ENCODE measurements at regions not wholly inside any gene's neighbourhood (a gene's known extent, or its start where the extent isn't known, plus 50 kb on each side); places are given as distances from the start of the nearest gene placed in this dataset.

DNA sequence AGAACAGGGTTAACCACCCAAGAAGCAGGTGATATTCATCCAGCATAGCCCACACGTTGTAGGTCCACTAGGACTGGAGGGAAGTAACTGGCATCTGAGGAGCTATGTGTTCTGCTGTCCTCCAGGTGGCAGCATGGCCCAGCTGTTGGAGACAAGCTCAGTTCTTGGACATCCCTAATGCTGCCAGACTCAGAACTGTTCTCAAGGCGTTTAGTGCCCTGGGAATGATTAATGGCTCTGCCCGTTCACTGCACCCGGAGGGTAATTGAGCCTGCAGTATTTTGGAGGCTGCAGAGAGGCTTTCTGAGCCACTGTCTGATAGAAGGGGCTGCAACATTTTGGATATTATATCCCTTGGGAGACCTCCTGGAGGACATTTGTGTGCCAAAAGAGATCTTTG lies 521.3 kb upstream of the SEMA6D start:
- Histone ChIP-seq H3K4me3 (ENCODE audit: extremely low read depth in 1 of 4, insufficient read depth in 2 of 4, low read depth in 3 of 4, low read length in 4 of 4) (peak overlapping the region in 1 of 4 experiments; percentile 10; a peak in 1 of 8 replicates), H2BK20ac (ENCODE audit: low read length) (no peak overlapping the region), H4K91ac (replicated peaks; ENCODE audit: insufficient read length, low read length) (no peak overlapping the region), H3K27me3 (replicated peaks in 1 of 4; ENCODE audit: control insufficient read depth in 3 of 4, extremely low read depth in 1 of 4, insufficient read depth in 3 of 4, low read length in 3 of 4) (no peaks in the 10 kb centered on the region; a peak in 2 of 7 replicates), H3K4ac (replicated peaks; ENCODE audit: insufficient read length, low read depth, low read length) (no peak overlapping the region), H2BK15ac (ENCODE audit: low read length) (no peak overlapping the region), H3K4me1 (replicated peaks in 1 of 4; ENCODE audit: control insufficient read depth in 3 of 4, insufficient read depth in 4 of 4, low read length in 3 of 4) (peaks cover 0 to 9% (median 1%) of the 10 kb centered on the region in 4 experiments; a peak in 3 of 7 replicates), H3K9ac (replicated peaks in 1 of 4; ENCODE audit: extremely low read depth in 1 of 4, low read depth in 3 of 4, low read length in 3 of 4) (no peak overlapping the region), H4K20me1 (replicated peaks in 1 of 2; ENCODE audit: control insufficient read depth in 1 of 2, insufficient read depth in 2 of 2, low read length in 2 of 2) (no peaks in the 10 kb centered on the region), H4K8ac (ENCODE audit: extremely low read depth, insufficient read depth, low read length) (no peak overlapping the region), H3K79me1 (ENCODE audit: low read depth, low read length) (no peaks in the 10 kb centered on the region), H2BK120ac (replicated peaks; ENCODE audit: low read depth, low read length) (no peak overlapping the region), H3K14ac (ENCODE audit: insufficient read length) (no peak overlapping the region), H3K36me3 (ENCODE audit: control insufficient read depth in 2 of 4, insufficient read depth in 4 of 4, low read length in 3 of 4) (no peaks in the 10 kb centered on the region), H2AFZ (ENCODE audit: low read length) (no peak overlapping the region), H2BK12ac (ENCODE audit: low read depth, low read length) (no peak overlapping the region), H3K4me2 (ENCODE audit: insufficient read depth in 1 of 2, low read depth in 2 of 2, low read length in 2 of 2) (peak overlapping the region in 1 of 2 experiments; percentile 20; a peak in 1 of 4 replicates), H3K23ac (ENCODE audit: insufficient read length) (no peak overlapping the region), H3K27ac (ENCODE audit: low read depth, low read length) (no peak overlapping the region), H3K79me2 (ENCODE audit: control insufficient read depth in 1 of 2, insufficient read depth in 2 of 2, low read length in 2 of 2) (no peaks in the 10 kb centered on the region), H3K18ac (ENCODE audit: extremely low read depth, low read length) (no peak overlapping the region), H2AK5ac (ENCODE audit: low read depth, low read length) (no peak overlapping the region), H3K9me3 (ENCODE audit: insufficient read depth in 2 of 2, low read depth in 1 of 2, low read length in 1 of 2) (no peaks in the 10 kb centered on the region), H3K23me2 (ENCODE audit: low read depth, low read length) (no peaks in the 10 kb centered on the region; the same call in 1 of the 2 replicates), H3K56ac (replicated peaks; ENCODE audit: insufficient read length, low read depth, low read length) (no peak overlapping the region), H2BK5ac (ENCODE audit: low read depth, low read length) (no peak overlapping the region), H4K5ac (ENCODE audit: insufficient read length, low read depth, low read length) (no peak overlapping the region)
- ChIA-PET POLR2A (ENCODE audit: partially characterized antibody) (interaction anchor here (0.9 kb wide), 1 partner anchor 221 kb away, joined by 3 read pairs; no protein-coding TSS in a partner anchor), CTCF (ENCODE audit: partially characterized antibody) (interaction anchor here (0.6 to 3.6 kb wide), 42 partner anchors 8 to 1074 kb away, joined by 3 to 23 read pairs (median 4); partner anchors contain the start of genes SEMA6D and SLC24A5)
- no peak for TF ChIP-seq FOSL1 (IDR thresholded peaks at IDR 0.05; ENCODE audit: insufficient read depth, low read depth, low read length)
- TF ChIP-seq YY1 (IDR thresholded peaks at IDR 0.05; ENCODE audit: low read depth, low read length), result peak; percentile 61; the same call in 1 of the 2 replicates
- TF ChIP-seq RAD21 (IDR thresholded peaks at IDR 0.05 in 1 of 2, conservative IDR thresholded peaks at IDR 0.05 in 1 of 2; ENCODE audit: low read depth in 2 of 2, low read length in 2 of 2), result peak; percentile 99 to 100
- peak; percentile 5 for TF ChIP-seq NANOG (IDR thresholded peaks at IDR 0.05; ENCODE audit: insufficient read depth, low read depth, low read length, poor library complexity, severe bottlenecking)
- TF ChIP-seq, protein P1, sequence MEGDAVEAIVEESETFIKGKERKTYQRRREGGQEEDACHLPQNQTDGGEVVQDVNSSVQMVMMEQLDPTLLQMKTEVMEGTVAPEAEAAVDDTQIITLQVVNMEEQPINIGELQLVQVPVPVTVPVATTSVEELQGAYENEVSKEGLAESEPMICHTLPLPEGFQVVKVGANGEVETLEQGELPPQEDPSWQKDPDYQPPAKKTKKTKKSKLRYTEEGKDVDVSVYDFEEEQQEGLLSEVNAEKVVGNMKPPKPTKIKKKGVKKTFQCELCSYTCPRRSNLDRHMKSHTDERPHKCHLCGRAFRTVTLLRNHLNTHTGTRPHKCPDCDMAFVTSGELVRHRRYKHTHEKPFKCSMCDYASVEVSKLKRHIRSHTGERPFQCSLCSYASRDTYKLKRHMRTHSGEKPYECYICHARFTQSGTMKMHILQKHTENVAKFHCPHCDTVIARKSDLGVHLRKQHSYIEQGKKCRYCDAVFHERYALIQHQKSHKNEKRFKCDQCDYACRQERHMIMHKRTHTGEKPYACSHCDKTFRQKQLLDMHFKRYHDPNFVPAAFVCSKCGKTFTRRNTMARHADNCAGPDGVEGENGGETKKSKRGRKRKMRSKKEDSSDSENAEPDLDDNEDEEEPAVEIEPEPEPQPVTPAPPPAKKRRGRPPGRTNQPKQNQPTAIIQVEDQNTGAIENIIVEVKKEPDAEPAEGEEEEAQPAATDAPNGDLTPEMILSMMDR (IDR thresholded peaks at IDR 0.05; ENCODE audit: control extremely low read depth in 1 of 3, insufficient read depth in 1 of 3, low read depth in 1 of 3, low read length in 3 of 3), result peak; percentile 93 to 96 (median 96)
- TF ChIP-seq TAF1 (IDR thresholded peaks at IDR 0.05; ENCODE audit: low read depth, low read length), result no peak
- DNase-seq (ENCODE audit: low read depth in 1 of 2, low spot score in 2 of 2) (peak; percentile 80 to 82), FAIRE-seq (peak; percentile 98)
- 10% methylated on average over 4 of the region's 4 CpGs; no CpG with 5 or more reads in 1 of the 2 experiments for WGBS, 2 experiments (ENCODE audit: extremely low coverage in 1 of 2, insufficient coverage in 1 of 2, insufficient read length in 1 of 2, insufficient replicate concordance in 2 of 2, low coverage in 1 of 2, low lambda C conversion rate in 2 of 2, missing lambda C conversion rate in 1 of 2)

Measured in H1 (cell line).